ENCODE measurements at regions not wholly inside any gene's neighbourhood (a gene's known extent, or its start where the extent isn't known, plus 50 kb on each side); places are given as distances from the start of the nearest gene placed in this dataset.

DNA sequence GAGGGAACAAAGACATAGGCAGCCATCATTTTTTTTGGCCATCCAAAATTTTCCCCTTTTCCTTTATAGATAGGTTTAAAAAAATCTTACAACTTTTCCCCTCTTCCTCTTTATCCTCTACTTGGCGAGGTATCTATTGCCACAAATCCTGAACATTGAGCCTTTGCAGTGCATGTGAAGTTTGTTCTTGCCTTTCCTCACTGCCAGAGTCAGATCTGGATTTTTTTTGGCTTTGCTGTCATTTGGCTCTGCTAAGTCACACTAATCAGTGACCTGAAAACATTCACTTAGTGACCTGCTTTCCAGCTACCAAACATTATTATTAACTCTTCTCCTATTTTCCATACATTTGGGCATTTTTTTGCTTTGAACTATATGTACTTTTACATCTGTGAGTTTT is 249.2 kb upstream of the ZSWIM2 start:
- no peak for TF ChIP-seq ZNF8 (CRISPR knock-in tag; IDR thresholded peaks at IDR 0.05)
- TF ChIP-seq ARNTL (CRISPR knock-in tag; IDR thresholded peaks at IDR 0.05; ENCODE audit: borderline replicate concordance, low read depth): no peak

Measured in SK-N-SH treated with all-trans-retinoic acid at 6 μM for 48 hours (cell line).